Hepatocyte (in vitro differentiated cells): ENCODE measurements at regions not wholly inside any gene's neighbourhood (a gene's known extent, or its start where the extent isn't known, plus 50 kb on each side); places are given as distances from the start of the nearest gene placed in this dataset.

ENCODE experiments used
- DNase-seq: peaks from one replicate; pipeline ENCODE4 v3.0.0-alpha.2; 2016; ENCODE audit warnings: low spot score
- H2AFZ ChIP-seq: fragments of 200-600 bp; sonication (generic); 2 replicates; pipeline ENCODE4 v1.6.0; 2016; ENCODE audit warnings: antibody characterized with exemption, mild to moderate bottlenecking
- H3K27ac ChIP-seq: fragments of 200-600 bp; sonication (generic); 2 replicates; pipeline ENCODE4 v1.5.1; 2016; ENCODE audit warnings: mild to moderate bottlenecking
- H3K27me3 ChIP-seq: fragments of 200-600 bp; sonication (generic); 2 replicates; pipeline ENCODE4 v1.6.1; 2016
- H3K36me3 ChIP-seq: fragments of 200-600 bp; sonication (generic); replicated peaks from 2 replicates; pipeline ENCODE4 v1.5.1; 2016; ENCODE audit warnings: low read depth; ENCODE audit not compliant: insufficient read depth
- H3K4me1 ChIP-seq: fragments of 200-600 bp; sonication (generic); 2 replicates; pipeline ENCODE4 v1.5.1; 2016; ENCODE audit warnings: mild to moderate bottlenecking, moderate library complexity; ENCODE audit not compliant: insufficient read depth
- H3K4me2 ChIP-seq: fragments of 200-600 bp; sonication (generic); 2 replicates; pipeline ENCODE4 v1.6.0; 2016
- H3K4me3 ChIP-seq: fragments of 200-600 bp; sonication (generic); 2 replicates; pipeline ENCODE4 v1.5.1; 2016; ENCODE audit warnings: mild to moderate bottlenecking
- H3K79me2 ChIP-seq: fragments of 200-600 bp; sonication (generic); 2 replicates; pipeline ENCODE4 v1.6.0; 2017; ENCODE audit warnings: mild to moderate bottlenecking
- H3K9me2 ChIP-seq: fragments of 200-600 bp; sonication (generic); replicated peaks from 2 replicates; pipeline ENCODE4 v1.6.0; 2017; ENCODE audit warnings: mild to moderate bottlenecking; ENCODE audit not compliant: insufficient read depth
- H3K9me3 ChIP-seq: fragments of 200-600 bp; sonication (generic); 2 replicates; pipeline ENCODE4 v1.5.1; 2016; ENCODE audit warnings: low read depth, mild to moderate bottlenecking
- H4K20me1 ChIP-seq: fragments of 200-600 bp; sonication (generic); 2 replicates; pipeline ENCODE4 v1.6.0; 2016; ENCODE audit warnings: mild to moderate bottlenecking; ENCODE audit not compliant: insufficient read depth, poor library complexity, severe bottlenecking
- CTCF ChIP-seq: fragments of 200-600 bp; sonication (generic); IDR thresholded peaks from 2 replicates; pipeline ENCODE4 v1.5.1; 2016; ENCODE audit warnings: antibody characterized with exemption, mild to moderate bottlenecking; ENCODE audit not compliant: poor library complexity
- EZH2 ChIP-seq: fragments of 200-600 bp; sonication (generic); IDR thresholded peaks from 2 replicates; pipeline ENCODE4 v1.6.1; 2016; ENCODE audit warnings: antibody characterized with exemption, mild to moderate bottlenecking, borderline replicate concordance
- EZH2phosphoT487 ChIP-seq: fragments of 200-600 bp; sonication (generic); IDR thresholded peaks from one replicate; pipeline ENCODE4 v1.6.1; 2018; ENCODE audit warnings: antibody characterized with exemption, mild to moderate bottlenecking, low read depth, moderate library complexity; ENCODE audit not compliant: unreplicated experiment, severe bottlenecking
- WGBS: methylation state at CpG from one replicate; pipeline ENCODE4 v1.1.6; 2016; ENCODE audit warnings: low lambda C conversion rate; ENCODE audit errors: missing lambda C conversion rate; 5-methylcytosine and 5-hydroxymethylcytosine counted together

DNA sequence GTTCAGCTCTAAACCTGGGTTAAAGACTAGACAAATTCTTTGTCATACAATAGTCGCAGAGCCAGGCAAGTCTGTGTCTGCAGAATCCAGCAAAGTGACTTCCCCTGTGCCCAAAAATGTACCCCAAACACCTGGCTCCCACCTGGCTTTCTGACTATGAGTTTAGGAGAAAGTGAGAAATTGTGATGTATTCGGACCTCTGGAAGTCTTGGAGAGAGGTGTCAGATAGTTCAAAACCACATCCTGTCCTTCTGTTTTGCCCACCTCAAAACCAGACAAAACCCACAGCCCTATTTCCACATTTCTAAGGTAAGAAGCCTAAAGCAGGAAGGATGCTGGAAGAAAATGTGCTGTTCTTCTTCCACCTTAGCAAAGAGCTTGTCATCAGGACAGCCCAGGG is 63.8 kb upstream of the CLMP start:
- H3K4me3 ChIP-seq, result no peak overlapping the region
- no peaks in the 10 kb centered on the region for H3K36me3 ChIP-seq
- 93% methylated on average over 2 of the region's 2 CpGs for WGBS
- DNase-seq, result no peak
- no peak overlapping the region for H3K4me2 ChIP-seq
- no peaks in the 10 kb centered on the region for H3K9me2 ChIP-seq
- no peaks in the 10 kb centered on the region for H4K20me1 ChIP-seq
- no peak overlapping the region for H3K27ac ChIP-seq
- no peaks in the 10 kb centered on the region for H3K79me2 ChIP-seq
- TF ChIP-seq EZH2phosphoT487 (no peak), EZH2 (no peak), CTCF (no peak)
- H3K27me3 ChIP-seq, result no peaks in the 10 kb centered on the region
- H3K9me3 ChIP-seq, result no peaks in the 10 kb centered on the region
- H3K4me1 ChIP-seq, result peaks cover 7% of the 10 kb centered on the region
- H2AFZ ChIP-seq, result no peak overlapping the region

- H3K4me2 ChIP-seq, result no peak overlapping the region
- no peak overlapping the region for H3K4me3 ChIP-seq
- TF ChIP-seq CTCF, result no peak
- TF ChIP-seq EZH2phosphoT487, result no peak
- TF ChIP-seq EZH2, result no peak
- no peaks in the 10 kb centered on the region for H3K9me2 ChIP-seq
- H3K36me3 ChIP-seq, result no peaks in the 10 kb centered on the region
- no peaks in the 10 kb centered on the region for H3K79me2 ChIP-seq
- H3K4me1 ChIP-seq, result peaks cover 7% of the 10 kb centered on the region
- no peaks in the 10 kb centered on the region for H3K9me3 ChIP-seq
- no peak overlapping the region for H3K27ac ChIP-seq
- H2AFZ ChIP-seq, result no peak overlapping the region
- no peak for DNase-seq
- no peaks in the 10 kb centered on the region for H4K20me1 ChIP-seq
- 92% methylated on average over 5 of the region's 5 CpGs for WGBS
- no peaks in the 10 kb centered on the region for H3K27me3 ChIP-seq
Measured at GRCh38 chr11:123257370-123257769, 62.3 kb upstream of the CLMP start.

GRCh38 chr11:123255909-123256308 is 60.9 kb upstream of the CLMP start:
- peaks cover 7% of the 10 kb centered on the region for H3K4me1 ChIP-seq
- no peak overlapping the region for H3K4me3 ChIP-seq
- DNase-seq, result peak; percentile 34
- no peaks in the 10 kb centered on the region for H3K79me2 ChIP-seq
- no peak overlapping the region for H2AFZ ChIP-seq
- H3K27ac ChIP-seq, result no peak overlapping the region
- no peaks in the 10 kb centered on the region for H3K36me3 ChIP-seq
- no peaks in the 10 kb centered on the region for H3K27me3 ChIP-seq
- no peaks in the 10 kb centered on the region for H3K9me2 ChIP-seq
- WGBS, result 37% methylated on average over 8 of the region's 8 CpGs
- no peaks in the 10 kb centered on the region for H4K20me1 ChIP-seq
- peak overlapping the region; percentile 16 for H3K4me2 ChIP-seq
- H3K9me3 ChIP-seq, result no peaks in the 10 kb centered on the region
- TF ChIP-seq EZH2phosphoT487 (no peak), CTCF (no peak), EZH2 (no peak)

- no peaks in the 10 kb centered on the region for H3K9me3 ChIP-seq
- 95% methylated on average over 3 of the region's 3 CpGs for WGBS
- H3K36me3 ChIP-seq, result no peaks in the 10 kb centered on the region
- TF ChIP-seq EZH2phosphoT487 (no peak), CTCF (no peak), EZH2 (no peak)
- DNase-seq, result no peak
- no peaks in the 10 kb centered on the region for H3K27me3 ChIP-seq
- H3K79me2 ChIP-seq, result no peaks in the 10 kb centered on the region
- H3K4me2 ChIP-seq, result no peak overlapping the region
- H3K4me3 ChIP-seq, result no peak overlapping the region
- no peaks in the 10 kb centered on the region for H3K9me2 ChIP-seq
- no peak overlapping the region for H3K27ac ChIP-seq
- H3K4me1 ChIP-seq, result peaks cover 7% of the 10 kb centered on the region
- no peaks in the 10 kb centered on the region for H4K20me1 ChIP-seq
- no peak overlapping the region for H2AFZ ChIP-seq
Measured at GRCh38 chr11:123254357-123254756, 59.3 kb upstream of the CLMP start.
